ENCODE measurements at regions not wholly inside any gene's neighbourhood (a gene's known extent, or its start where the extent isn't known, plus 50 kb on each side); places are given as distances from the start of the nearest gene placed in this dataset.

- H3K27me3 ChIP-seq: peaks cover 0 to 18% (median 0%) of the 10 kb centered on the region in 4 donors
- peak overlapping the region in 3 of 4 donors; percentile 30 to 58 (median 47) for H3K27ac ChIP-seq
- no peaks in the 10 kb centered on the region for H3K36me3 ChIP-seq
- peaks cover 0 to 12% (median 5%) of the 10 kb centered on the region in 3 donors for H3K4me1 ChIP-seq
- TF ChIP-seq, protein P1, sequence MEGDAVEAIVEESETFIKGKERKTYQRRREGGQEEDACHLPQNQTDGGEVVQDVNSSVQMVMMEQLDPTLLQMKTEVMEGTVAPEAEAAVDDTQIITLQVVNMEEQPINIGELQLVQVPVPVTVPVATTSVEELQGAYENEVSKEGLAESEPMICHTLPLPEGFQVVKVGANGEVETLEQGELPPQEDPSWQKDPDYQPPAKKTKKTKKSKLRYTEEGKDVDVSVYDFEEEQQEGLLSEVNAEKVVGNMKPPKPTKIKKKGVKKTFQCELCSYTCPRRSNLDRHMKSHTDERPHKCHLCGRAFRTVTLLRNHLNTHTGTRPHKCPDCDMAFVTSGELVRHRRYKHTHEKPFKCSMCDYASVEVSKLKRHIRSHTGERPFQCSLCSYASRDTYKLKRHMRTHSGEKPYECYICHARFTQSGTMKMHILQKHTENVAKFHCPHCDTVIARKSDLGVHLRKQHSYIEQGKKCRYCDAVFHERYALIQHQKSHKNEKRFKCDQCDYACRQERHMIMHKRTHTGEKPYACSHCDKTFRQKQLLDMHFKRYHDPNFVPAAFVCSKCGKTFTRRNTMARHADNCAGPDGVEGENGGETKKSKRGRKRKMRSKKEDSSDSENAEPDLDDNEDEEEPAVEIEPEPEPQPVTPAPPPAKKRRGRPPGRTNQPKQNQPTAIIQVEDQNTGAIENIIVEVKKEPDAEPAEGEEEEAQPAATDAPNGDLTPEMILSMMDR (IDR thresholded peaks at IDR 0.05): no peak
- no peak overlapping the region for H3K4me3 ChIP-seq
- intact Hi-C loops (cut with DNase I): no loop called here
- H3K9me3 ChIP-seq: peaks cover 0 to 4% (median 0%) of the 10 kb centered on the region in 3 donors
- no peak for DNase-seq
- WGBS, 2 donors: 60 to 70% methylated on average over 6 to 8 of the region's 16 CpGs
Observed at GRCh38 chr17:83144421-83145357, 65.3 kb downstream of the METRNL start.

- peaks cover 0 to 18% (median 0%) of the 10 kb centered on the region in 4 donors for H3K27me3 ChIP-seq
- H3K4me3 ChIP-seq: no peak overlapping the region
- H3K36me3 ChIP-seq: no peaks in the 10 kb centered on the region
- peaks cover 0 to 12% (median 5%) of the 10 kb centered on the region in 3 donors for H3K4me1 ChIP-seq
- intact Hi-C loops (cut with DNase I): no loop called here
- WGBS, 2 donors: 83 to 84% methylated on average over 1 to 2 of the region's 5 CpGs
- H3K27ac ChIP-seq: peak overlapping the region in 2 of 4 donors; percentile 22 to 47
- DNase-seq: no peak
- TF ChIP-seq, protein P1 (IDR thresholded peaks at IDR 0.05): no peak
- no peak for TF ChIP-seq POLR2A (IDR thresholded peaks at IDR 0.05)
- H3K9me3 ChIP-seq: peaks cover 0 to 4% (median 0%) of the 10 kb centered on the region in 3 donors
Observed at GRCh38 chr17:83145358-83145738, 65.9 kb downstream of the METRNL start.

GRCh38 chr17:83145831-83146230 lies 66.4 kb downstream of the METRNL start:
- Histone ChIP-seq H3K9me3 (peaks cover 0 to 4% (median 0%) of the 10 kb centered on the region in 3 donors), H3K4me1 (peaks cover 0 to 12% (median 5%) of the 10 kb centered on the region in 3 donors), H3K36me3 (no peaks in the 10 kb centered on the region), H3K27me3 (peaks cover 0 to 18% (median 0%) of the 10 kb centered on the region in 4 donors), H3K4me3 (no peak overlapping the region), H3K27ac (peak overlapping the region in 2 of 4 donors; percentile 22 to 47)
- no peak for TF ChIP-seq POLR2A (IDR thresholded peaks at IDR 0.05)
- TF ChIP-seq, protein P1 (IDR thresholded peaks at IDR 0.05): no peak
- 88 to 91% methylated on average over 7 of the region's 7 CpGs for WGBS, 2 donors
- DNase-seq: no peak
- intact Hi-C loops (cut with DNase I): no loop called here

DNA sequence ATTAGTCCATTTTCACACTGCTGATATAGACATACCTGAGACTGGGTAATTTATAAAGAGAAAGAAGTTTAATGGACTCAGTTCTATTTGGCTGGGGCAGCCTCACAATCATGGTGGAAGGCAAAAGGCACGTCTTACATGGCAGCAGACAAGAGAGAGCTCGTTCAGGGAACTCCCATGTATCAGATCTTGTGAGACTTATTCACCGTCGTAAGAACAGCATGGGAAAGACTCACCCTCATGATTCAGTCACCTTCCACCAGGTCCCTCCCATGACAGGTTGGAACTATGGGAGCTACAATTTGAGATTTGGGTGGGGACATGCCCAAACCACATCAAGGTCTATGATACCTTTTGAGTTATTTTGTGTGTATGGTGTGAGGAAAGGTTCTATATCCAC lies 66.9 kb downstream of the METRNL start:
- Histone ChIP-seq H3K9me3 (peaks cover 0 to 4% (median 0%) of the 10 kb centered on the region in 3 donors), H3K4me3 (no peak overlapping the region), H3K4me1 (peaks cover 0 to 12% (median 5%) of the 10 kb centered on the region in 3 donors), H3K36me3 (no peaks in the 10 kb centered on the region), H3K27me3 (peaks cover 0 to 18% (median 0%) of the 10 kb centered on the region in 4 donors), H3K27ac (no peak overlapping the region)
- WGBS, 2 donors: 44% methylated on average over 4 of the region's 4 CpGs
- intact Hi-C loops (cut with DNase I): no loop called here
- no peak for DNase-seq
- no peak for TF ChIP-seq POLR2A (IDR thresholded peaks at IDR 0.05)
- TF ChIP-seq, protein P1 (IDR thresholded peaks at IDR 0.05): no peak

- TF ChIP-seq, protein P1 (IDR thresholded peaks at IDR 0.05): no peak
- TF ChIP-seq POLR2A (IDR thresholded peaks at IDR 0.05): no peak
- H3K27ac ChIP-seq: no peak overlapping the region
- H3K4me3 ChIP-seq: no peak overlapping the region
- DNase-seq: no peak
- H3K4me1 ChIP-seq: peaks cover 0 to 12% (median 5%) of the 10 kb centered on the region in 3 donors
- peaks cover 0 to 4% (median 0%) of the 10 kb centered on the region in 3 donors for H3K9me3 ChIP-seq
- intact Hi-C loops (cut with DNase I): no loop called here
- H3K27me3 ChIP-seq: peaks cover 0 to 25% (median 0%) of the 10 kb centered on the region in 4 donors
- H3K36me3 ChIP-seq: no peaks in the 10 kb centered on the region
Observed at GRCh38 chr17:83147280-83147679, 67.9 kb downstream of the METRNL start.
